ENCODE measurements at regions not wholly inside any gene's neighbourhood (a gene's known extent, or its start where the extent isn't known, plus 50 kb on each side); places are given as distances from the start of the nearest gene placed in this dataset.
A peak's percentile ranks its signal among the peaks of the same experiment; 100 is the strongest.

DNA sequence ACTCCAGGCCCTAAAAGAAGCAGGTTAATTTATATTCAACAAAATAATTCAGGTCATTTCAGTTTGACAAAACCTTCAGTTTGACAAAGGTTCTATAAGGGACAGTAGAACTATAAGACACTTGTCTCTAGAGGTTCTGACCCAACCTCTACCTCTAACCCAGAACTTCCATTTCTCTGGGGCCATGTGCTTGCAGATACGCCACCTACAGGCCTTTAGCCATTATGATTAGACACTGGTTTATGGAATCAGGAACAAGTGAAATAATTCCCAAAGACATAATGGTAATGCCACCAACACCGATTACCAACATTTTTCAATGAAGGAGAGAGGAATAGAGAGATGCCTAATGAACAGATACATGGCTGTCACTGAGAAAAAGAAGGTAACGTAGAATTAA, 733.9 kb downstream of the PRELID2 start:
- no peak for TF ChIP-seq EZH2 (IDR thresholded peaks at IDR 0.05; ENCODE audit: insufficient read depth, low read length)
- TF ChIP-seq, protein P1, sequence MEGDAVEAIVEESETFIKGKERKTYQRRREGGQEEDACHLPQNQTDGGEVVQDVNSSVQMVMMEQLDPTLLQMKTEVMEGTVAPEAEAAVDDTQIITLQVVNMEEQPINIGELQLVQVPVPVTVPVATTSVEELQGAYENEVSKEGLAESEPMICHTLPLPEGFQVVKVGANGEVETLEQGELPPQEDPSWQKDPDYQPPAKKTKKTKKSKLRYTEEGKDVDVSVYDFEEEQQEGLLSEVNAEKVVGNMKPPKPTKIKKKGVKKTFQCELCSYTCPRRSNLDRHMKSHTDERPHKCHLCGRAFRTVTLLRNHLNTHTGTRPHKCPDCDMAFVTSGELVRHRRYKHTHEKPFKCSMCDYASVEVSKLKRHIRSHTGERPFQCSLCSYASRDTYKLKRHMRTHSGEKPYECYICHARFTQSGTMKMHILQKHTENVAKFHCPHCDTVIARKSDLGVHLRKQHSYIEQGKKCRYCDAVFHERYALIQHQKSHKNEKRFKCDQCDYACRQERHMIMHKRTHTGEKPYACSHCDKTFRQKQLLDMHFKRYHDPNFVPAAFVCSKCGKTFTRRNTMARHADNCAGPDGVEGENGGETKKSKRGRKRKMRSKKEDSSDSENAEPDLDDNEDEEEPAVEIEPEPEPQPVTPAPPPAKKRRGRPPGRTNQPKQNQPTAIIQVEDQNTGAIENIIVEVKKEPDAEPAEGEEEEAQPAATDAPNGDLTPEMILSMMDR (IDR thresholded peaks at IDR 0.05; ENCODE audit: insufficient read depth, low read depth, low read length), result peak; percentile 7
- Histone ChIP-seq H3K36me3 (ENCODE audit: insufficient read depth, low read length) (no peaks in the 10 kb centered on the region), H3K4me1 (ENCODE audit: insufficient read depth, low read length) (no peaks in the 10 kb centered on the region), H3K9me3 (ENCODE audit: insufficient read depth, low read depth, low read length) (no peaks in the 10 kb centered on the region), H4K20me1 (ENCODE audit: insufficient read depth, low read length) (no peaks in the 10 kb centered on the region), H3K79me2 (ENCODE audit: insufficient read depth, low read length) (no peaks in the 10 kb centered on the region), H2AFZ (ENCODE audit: low read depth, low read length) (no peak overlapping the region), H3K4me2 (ENCODE audit: low read length) (no peak overlapping the region), H3K27me3 (ENCODE audit: insufficient read depth, low read length) (no peaks in the 10 kb centered on the region), H3K4me3 (ENCODE audit: insufficient read depth, low read depth, low read length) (no peak overlapping the region), H3K27ac (ENCODE audit: low read depth, low read length) (no peak overlapping the region), H3K9ac (ENCODE audit: low read length) (no peak overlapping the region)
- no peak for FAIRE-seq
- Mint-ChIP-seq H3K9me3 (ENCODE audit: unreplicated experiment) (peaks cover 1% of the 10 kb centered on the region), H3K4me1 (ENCODE audit: low read depth, unreplicated experiment) (no peaks in the 10 kb centered on the region), H3K4me3 (ENCODE audit: unreplicated experiment) (no peak overlapping the region), H3K36me3 (ENCODE audit: low read depth, unreplicated experiment) (no peaks in the 10 kb centered on the region), H3K27ac (ENCODE audit: unreplicated experiment) (no peak overlapping the region), H3K27me3 (ENCODE audit: low read depth, unreplicated experiment) (no peaks in the 10 kb centered on the region)
- DNase-seq (ENCODE audit: low read depth), result no peak

DNA sequence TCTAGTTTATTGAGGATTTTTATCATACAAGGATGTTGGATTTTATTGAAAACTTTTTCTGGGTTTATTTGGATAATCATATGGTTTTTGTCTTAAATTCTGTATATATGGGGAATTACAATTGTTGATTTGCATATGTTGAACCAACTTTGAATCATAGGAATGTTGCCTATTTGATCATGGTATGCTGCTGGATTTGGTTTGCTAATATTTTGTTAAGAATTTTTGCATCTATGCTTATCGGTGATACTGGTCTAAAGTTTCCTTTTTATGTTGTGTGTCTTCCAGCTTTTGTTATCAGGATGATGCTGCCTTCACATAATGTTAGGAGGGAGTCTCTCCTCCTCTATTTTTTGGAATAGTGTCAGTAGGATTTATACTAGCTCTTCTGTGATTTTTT, 745.0 kb downstream of the PRELID2 start:
- H3K4me2 ChIP-seq (ENCODE audit: low read length), result no peak overlapping the region
- H3K4me1 ChIP-seq (ENCODE audit: insufficient read depth, low read length), result no peaks in the 10 kb centered on the region
- Mint-ChIP-seq H3K9me3 (ENCODE audit: unreplicated experiment) (no peaks in the 10 kb centered on the region), H3K4me1 (ENCODE audit: low read depth, unreplicated experiment) (no peaks in the 10 kb centered on the region), H3K27ac (ENCODE audit: unreplicated experiment) (no peak overlapping the region), H3K36me3 (ENCODE audit: low read depth, unreplicated experiment) (no peaks in the 10 kb centered on the region), H3K27me3 (ENCODE audit: low read depth, unreplicated experiment) (no peaks in the 10 kb centered on the region), H3K4me3 (ENCODE audit: unreplicated experiment) (no peak overlapping the region)
- H3K27ac ChIP-seq (ENCODE audit: low read depth, low read length), result no peak overlapping the region
- no peaks in the 10 kb centered on the region for H3K36me3 ChIP-seq (ENCODE audit: insufficient read depth, low read length)
- no peak for DNase-seq (ENCODE audit: low read depth)
- H3K9ac ChIP-seq (ENCODE audit: low read length), result no peak overlapping the region
- no peak for FAIRE-seq
- H4K20me1 ChIP-seq (ENCODE audit: insufficient read depth, low read length), result no peaks in the 10 kb centered on the region
- TF ChIP-seq EZH2 (IDR thresholded peaks at IDR 0.05; ENCODE audit: insufficient read depth, low read length), result no peak
- TF ChIP-seq, protein P1 (IDR thresholded peaks at IDR 0.05; ENCODE audit: insufficient read depth, low read depth, low read length), result no peak
- H3K79me2 ChIP-seq (ENCODE audit: insufficient read depth, low read length), result no peaks in the 10 kb centered on the region
- H3K9me3 ChIP-seq (ENCODE audit: insufficient read depth, low read depth, low read length), result no peaks in the 10 kb centered on the region
- no peaks in the 10 kb centered on the region for H3K27me3 ChIP-seq (ENCODE audit: insufficient read depth, low read length)
- H3K4me3 ChIP-seq (ENCODE audit: insufficient read depth, low read depth, low read length), result no peak overlapping the region
- H2AFZ ChIP-seq (ENCODE audit: low read depth, low read length), result no peak overlapping the region

DNA sequence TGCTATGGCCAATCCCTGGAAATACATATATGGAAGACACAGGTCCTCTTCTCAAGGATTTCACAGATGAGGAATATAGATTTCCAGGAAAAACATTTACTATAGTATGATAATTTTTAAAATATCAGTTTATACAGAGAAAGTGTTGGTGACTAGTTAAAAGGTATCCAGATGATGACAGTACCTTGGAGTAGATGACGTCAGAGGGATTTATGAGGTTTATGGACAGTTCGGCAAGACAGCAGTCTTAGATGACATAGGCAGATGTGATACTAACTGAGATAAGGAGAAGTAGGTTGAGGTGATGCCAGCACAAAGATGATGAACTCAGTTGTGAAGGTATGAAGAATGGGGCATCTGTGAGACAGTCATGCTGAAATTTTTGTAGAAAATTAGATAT, 750.3 kb downstream of the PRELID2 start:
- Mint-ChIP-seq H3K27ac (ENCODE audit: unreplicated experiment) (no peak overlapping the region), H3K4me3 (ENCODE audit: unreplicated experiment) (no peak overlapping the region), H3K36me3 (ENCODE audit: low read depth, unreplicated experiment) (no peaks in the 10 kb centered on the region), H3K4me1 (ENCODE audit: low read depth, unreplicated experiment) (no peaks in the 10 kb centered on the region), H3K27me3 (ENCODE audit: low read depth, unreplicated experiment) (no peaks in the 10 kb centered on the region), H3K9me3 (ENCODE audit: unreplicated experiment) (no peaks in the 10 kb centered on the region)
- FAIRE-seq, result no peak
- peaks cover 3% of the 10 kb centered on the region for H3K9me3 ChIP-seq (ENCODE audit: insufficient read depth, low read depth, low read length)
- no peaks in the 10 kb centered on the region for H3K79me2 ChIP-seq (ENCODE audit: insufficient read depth, low read length)
- H3K4me2 ChIP-seq (ENCODE audit: low read length), result no peak overlapping the region
- no peak overlapping the region for H3K9ac ChIP-seq (ENCODE audit: low read length)
- H3K27ac ChIP-seq (ENCODE audit: low read depth, low read length), result no peak overlapping the region
- H3K36me3 ChIP-seq (ENCODE audit: insufficient read depth, low read length), result no peaks in the 10 kb centered on the region
- no peak for TF ChIP-seq EZH2 (IDR thresholded peaks at IDR 0.05; ENCODE audit: insufficient read depth, low read length)
- no peaks in the 10 kb centered on the region for H4K20me1 ChIP-seq (ENCODE audit: insufficient read depth, low read length)
- no peak overlapping the region for H3K4me3 ChIP-seq (ENCODE audit: insufficient read depth, low read depth, low read length)
- DNase-seq (ENCODE audit: low read depth), result no peak
- H3K4me1 ChIP-seq (ENCODE audit: insufficient read depth, low read length), result no peaks in the 10 kb centered on the region
- H3K27me3 ChIP-seq (ENCODE audit: insufficient read depth, low read length), result no peaks in the 10 kb centered on the region
- no peak overlapping the region for H2AFZ ChIP-seq (ENCODE audit: low read depth, low read length)

Data from astrocyte (in vitro differentiated cells and primary cell).